HG03342 (cell line): ENCODE measurements at regions not wholly inside any gene's neighbourhood (a gene's known extent, or its start where the extent isn't known, plus 50 kb on each side); places are given as distances from the start of the nearest gene placed in this dataset.

ENCODE experiments used
- ATAC-seq: cut with Tn5 transposase; IDR thresholded peaks from one replicate; pipeline ENCODE4 v1.9.1; 2021; ENCODE audit warnings: mild to moderate bottlenecking, moderate library complexity; ENCODE audit not compliant: unreplicated experiment

- ATAC-seq = no peak
Observed at GRCh38 chr4:136699905-136700304, 832.4 kb downstream of the PCDH18 start.

GRCh38 chr4:136691607-136692006 lies 840.7 kb downstream of the PCDH18 start:
- no peak for ATAC-seq

- ATAC-seq = no peak
Observed at GRCh38 chr4:136690360-136690759, 841.9 kb downstream of the PCDH18 start.

- no peak for ATAC-seq
Observed at GRCh38 chr4:136687596-136687995, 844.7 kb downstream of the PCDH18 start.

GRCh38 chr4:136687118-136687517 lies 845.2 kb downstream of the PCDH18 start:
- ATAC-seq = no peak

GRCh38 chr4:136680761-136681160 lies 851.5 kb downstream of the PCDH18 start:
- no peak for ATAC-seq

- no peak for ATAC-seq
Observed at GRCh38 chr4:136680271-136680670, 852.0 kb downstream of the PCDH18 start.

GRCh38 chr4:136670265-136670664 lies 862.0 kb downstream of the PCDH18 start:
- ATAC-seq = no peak

- no peak for ATAC-seq
Observed at GRCh38 chr4:136664988-136665387, 867.3 kb downstream of the PCDH18 start.

- ATAC-seq = no peak
Observed at GRCh38 chr4:136662539-136662938, 869.8 kb downstream of the PCDH18 start.

GRCh38 chr4:136653640-136654406 lies 878.5 kb downstream of the PCDH18 start:
- no peak for ATAC-seq

GRCh38 chr4:136651932-136652331 lies 880.4 kb downstream of the PCDH18 start:
- ATAC-seq = no peak

GRCh38 chr4:136651278-136651667 lies 881.0 kb downstream of the PCDH18 start:
- no peak for ATAC-seq

GRCh38 chr4:136650541-136651277 lies 881.6 kb downstream of the PCDH18 start:
- ATAC-seq = no peak

- ATAC-seq = no peak
Observed at GRCh38 chr4:136644279-136644678, 888.0 kb downstream of the PCDH18 start.

- ATAC-seq = no peak
Observed at GRCh38 chr4:136643416-136643815, 888.9 kb downstream of the PCDH18 start.

- no peak for ATAC-seq
Observed at GRCh38 chr4:136637071-136637777, 895.1 kb downstream of the PCDH18 start.

- no peak for ATAC-seq
Observed at GRCh38 chr4:136636155-136636554, 896.1 kb downstream of the PCDH18 start.

GRCh38 chr4:136634121-136634520 lies 898.2 kb downstream of the PCDH18 start:
- ATAC-seq = no peak

GRCh38 chr4:136599890-136600289 lies 932.4 kb downstream of the PCDH18 start:
- no peak for ATAC-seq

GRCh38 chr4:136590440-136590839 lies 941.9 kb downstream of the PCDH18 start:
- ATAC-seq = no peak

- no peak for ATAC-seq
Observed at GRCh38 chr4:136583567-136583966, 948.7 kb downstream of the PCDH18 start.
